GM23248 (cell line): ENCODE measurements at regions not wholly inside any gene's neighbourhood (a gene's known extent, or its start where the extent isn't known, plus 50 kb on each side); places are given as distances from the start of the nearest gene placed in this dataset.

Experiments used
- DNase-seq: peaks from one replicate; pipeline ENCODE4 v3.0.0-alpha.2; 2015
- H2AFZ ChIP-seq: fragments of 200-600 bp; sonication (generic); 2 replicates; pipeline ENCODE4 v1.6.1; 2016; ENCODE audit warnings: antibody characterized with exemption
- H3F3A ChIP-seq: fragments of 200-600 bp; sonication (generic); 2 replicates; pipeline ENCODE4 v1.6.1; 2016; ENCODE audit warnings: mild to moderate bottlenecking, antibody characterized with exemption, mixed run types; ENCODE audit not compliant: insufficient read depth
- H3K27ac ChIP-seq: fragments of 200-600 bp; sonication (generic); 2 replicates; pipeline ENCODE4 v1.5.1; 2016; ENCODE audit warnings: mild to moderate bottlenecking
- H3K27me3 ChIP-seq: fragments of 200-600 bp; sonication (generic); replicated peaks from 2 replicates; pipeline ENCODE4 v1.6.1; 2016; ENCODE audit warnings: mild to moderate bottlenecking; ENCODE audit not compliant: insufficient read depth
- H3K36me3 ChIP-seq: fragments of 200-600 bp; sonication (generic); 2 replicates; pipeline ENCODE4 v1.6.1; 2016; ENCODE audit warnings: low read depth, mild to moderate bottlenecking
- H3K4me1 ChIP-seq: fragments of 200-600 bp; sonication (generic); 2 replicates; pipeline ENCODE4 v1.6.1; 2016; ENCODE audit warnings: mild to moderate bottlenecking; ENCODE audit not compliant: insufficient read depth
- H3K4me2 ChIP-seq: fragments of 200-600 bp; sonication (generic); one replicate; pipeline ENCODE4 v1.6.1; 2016; ENCODE audit warnings: mild to moderate bottlenecking; ENCODE audit not compliant: unreplicated experiment
- H3K4me3 ChIP-seq: fragments of 200-600 bp; sonication (generic); 2 replicates; pipeline ENCODE4 v1.5.1; 2016; ENCODE audit warnings: mild to moderate bottlenecking
- H3K79me2 ChIP-seq: fragments of 200-600 bp; sonication (generic); 2 replicates; pipeline ENCODE4 v1.6.1; 2016; ENCODE audit warnings: mild to moderate bottlenecking; ENCODE audit not compliant: insufficient read depth
- H3K9ac ChIP-seq: fragments of 200-600 bp; sonication (generic); 2 replicates; pipeline ENCODE4 v1.6.1; 2016; ENCODE audit warnings: mild to moderate bottlenecking
- H3K9me2 ChIP-seq: fragments of 200-600 bp; sonication (generic); 2 replicates; pipeline ENCODE4 v1.6.1; 2016; ENCODE audit warnings: mixed run types, mild to moderate bottlenecking, moderate library complexity; ENCODE audit not compliant: insufficient read depth
- H3K9me3 ChIP-seq: fragments of 200-600 bp; sonication (generic); one replicate; pipeline ENCODE4 v1.6.1; 2017; ENCODE audit warnings: low read depth
- H4K20me1 ChIP-seq: fragments of 200-600 bp; sonication (generic); 2 replicates; pipeline ENCODE4 v1.6.0; 2016; ENCODE audit not compliant: insufficient read depth
- EZH2 ChIP-seq: fragments of 200-600 bp; sonication (generic); IDR thresholded peaks from 2 replicates; pipeline ENCODE4 v1.6.1; 2018; ENCODE audit warnings: antibody characterized with exemption, mild to moderate bottlenecking; ENCODE audit not compliant: insufficient read depth, poor library complexity, severe bottlenecking
- EZH2phosphoT487 ChIP-seq: fragments of 200-600 bp; sonication (generic); IDR thresholded peaks from 2 replicates; pipeline ENCODE4 v1.6.1; 2018; ENCODE audit warnings: antibody characterized with exemption, moderate library complexity, mild to moderate bottlenecking, low read depth; ENCODE audit not compliant: insufficient read depth
- WGBS, 2 experiments: methylation state at CpG; one replicate each; pipeline ENCODE4 v1.1.6; 2015 to 2017; ENCODE audit warnings: low lambda C conversion rate in 2 of 2, low coverage in 1 of 2; ENCODE audit errors: missing lambda C conversion rate in 2 of 2; 5-methylcytosine and 5-hydroxymethylcytosine counted together
- in situ Hi-C: fragments of 300-500 bp; cut with MboI; formaldehyde crosslinking; loops from 2 replicates; pipeline ENCODE4 v1.15.0; 2020

GRCh38 chr1:60463146-60463545, 389.6 kb upstream of the C1orf87 start:
- no peak overlapping the region for H3K4me2 ChIP-seq
- no peaks in the 10 kb centered on the region for H3K79me2 ChIP-seq
- H2AFZ ChIP-seq = no peak overlapping the region
- H3F3A ChIP-seq = no peaks in the 10 kb centered on the region
- TF ChIP-seq EZH2 = no peak
- no peak for TF ChIP-seq EZH2phosphoT487
- H3K9me3 ChIP-seq = no peaks in the 10 kb centered on the region
- H3K27ac ChIP-seq = no peak overlapping the region
- no peak overlapping the region for H3K4me3 ChIP-seq
- no peaks in the 10 kb centered on the region for H3K4me1 ChIP-seq
- H3K27me3 ChIP-seq = no peaks in the 10 kb centered on the region
- WGBS, 2 experiments = 33 to 63% methylated on average over 2 of the region's 2 CpGs
- no peaks in the 10 kb centered on the region for H3K36me3 ChIP-seq
- H4K20me1 ChIP-seq = no peaks in the 10 kb centered on the region
- no peak overlapping the region for H3K9ac ChIP-seq
- no peak for DNase-seq
- in situ Hi-C loops = no loop called here
- H3K9me2 ChIP-seq = no peaks in the 10 kb centered on the region

- H3K9me3 ChIP-seq = no peaks in the 10 kb centered on the region
- no peak for DNase-seq
These were observed 388.5 kb upstream of the C1orf87 start for GRCh38 chr1:60461925-60462595.

GRCh38 chr1:60458111-60458510, 384.5 kb upstream of the C1orf87 start:
- Histone ChIP-seq H3K4me2 (no peak overlapping the region), H3K36me3 (no peaks in the 10 kb centered on the region), H3K27ac (no peak overlapping the region), H3K4me3 (no peak overlapping the region), H3K4me1 (no peaks in the 10 kb centered on the region), H3K9me3 (no peaks in the 10 kb centered on the region), H3K9ac (no peak overlapping the region), H3K9me2 (no peaks in the 10 kb centered on the region), H3F3A (no peaks in the 10 kb centered on the region), H2AFZ (no peak overlapping the region), H3K27me3 (no peaks in the 10 kb centered on the region), H4K20me1 (no peaks in the 10 kb centered on the region), H3K79me2 (no peaks in the 10 kb centered on the region)
- TF ChIP-seq EZH2 = no peak
- DNase-seq = no peak
- in situ Hi-C loops = no loop called here
- WGBS, 2 experiments = 0 to 3% methylated on average over 1 of the region's 1 CpG

More at GRCh38 chr1:60461925-60462595, 388.5 kb upstream of the C1orf87 start:
- Histone ChIP-seq H3K4me1 (no peaks in the 10 kb centered on the region), H3K27me3 (no peaks in the 10 kb centered on the region), H4K20me1 (no peaks in the 10 kb centered on the region), H3K9me2 (no peaks in the 10 kb centered on the region), H3F3A (no peaks in the 10 kb centered on the region), H3K79me2 (no peaks in the 10 kb centered on the region), H3K4me2 (no peak overlapping the region), H3K9ac (no peak overlapping the region), H2AFZ (no peak overlapping the region), H3K27ac (no peak overlapping the region), H3K4me3 (no peak overlapping the region), H3K36me3 (no peaks in the 10 kb centered on the region)
- TF ChIP-seq EZH2phosphoT487 (no peak), EZH2 (no peak)
- in situ Hi-C loops = no loop called here
- WGBS, 2 experiments = 26 to 32% methylated on average over 5 of the region's 5 CpGs

DNA sequence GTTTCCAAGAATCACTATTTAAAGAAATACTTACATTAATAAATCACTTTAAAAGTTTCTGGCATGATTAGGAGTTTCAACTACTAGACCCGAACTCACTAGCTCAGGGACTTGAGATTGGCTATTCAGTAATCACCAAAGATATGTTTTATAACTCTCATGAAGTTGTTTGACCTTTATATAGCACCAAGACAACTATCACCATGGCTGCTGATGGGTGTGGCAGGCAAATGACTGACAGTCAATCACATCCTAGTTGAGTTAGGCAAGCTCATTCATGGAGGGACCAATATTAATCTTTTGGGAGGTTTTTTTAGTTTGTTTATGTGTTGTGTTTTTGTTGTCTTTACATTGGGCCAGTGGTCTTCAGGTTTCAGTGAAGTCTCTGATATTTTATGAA, 376.3 kb upstream of the C1orf87 start:
- Histone ChIP-seq H3K4me2 (no peak overlapping the region), H2AFZ (no peak overlapping the region), H3K9me3 (no peaks in the 10 kb centered on the region), H3K27me3 (no peaks in the 10 kb centered on the region), H4K20me1 (no peaks in the 10 kb centered on the region), H3K36me3 (no peaks in the 10 kb centered on the region), H3F3A (no peaks in the 10 kb centered on the region), H3K9me2 (no peaks in the 10 kb centered on the region), H3K27ac (no peak overlapping the region), H3K79me2 (no peaks in the 10 kb centered on the region), H3K4me1 (no peaks in the 10 kb centered on the region), H3K4me3 (no peak overlapping the region), H3K9ac (no peak overlapping the region)
- TF ChIP-seq EZH2phosphoT487 (no peak), EZH2 (no peak)
- DNase-seq = no peak
- in situ Hi-C loops = no loop called here
- WGBS, 2 experiments = 35 to 36% methylated on average over 1 of the region's 1 CpG

DNA sequence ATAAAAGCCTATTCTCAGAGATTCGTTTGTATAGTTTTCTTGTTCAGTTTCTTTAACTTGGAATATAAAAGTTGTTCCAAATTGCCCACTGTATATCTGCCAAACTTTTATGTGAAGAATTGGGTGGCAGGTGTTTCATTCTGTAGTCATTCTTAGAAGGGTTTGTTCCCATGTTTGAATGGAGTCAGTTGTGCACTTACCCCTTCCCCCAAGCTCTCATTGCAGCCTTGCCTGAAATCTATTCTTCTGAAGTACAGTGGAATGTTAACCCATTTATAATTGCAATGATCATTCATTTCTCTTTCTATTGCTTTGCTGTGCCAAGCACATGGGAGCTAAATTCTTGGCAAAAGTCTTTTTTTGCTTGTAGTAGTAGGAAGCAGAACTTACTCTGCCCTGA, 375.3 kb upstream of the C1orf87 start:
- Histone ChIP-seq H3K36me3 (no peaks in the 10 kb centered on the region), H2AFZ (no peak overlapping the region), H3F3A (no peaks in the 10 kb centered on the region), H3K4me3 (no peak overlapping the region), H3K27me3 (no peaks in the 10 kb centered on the region), H4K20me1 (no peaks in the 10 kb centered on the region), H3K4me1 (no peaks in the 10 kb centered on the region), H3K9ac (no peak overlapping the region), H3K27ac (no peak overlapping the region), H3K4me2 (no peak overlapping the region), H3K79me2 (no peaks in the 10 kb centered on the region), H3K9me2 (no peaks in the 10 kb centered on the region), H3K9me3 (no peaks in the 10 kb centered on the region)
- TF ChIP-seq EZH2 (no peak), EZH2phosphoT487 (no peak)
- WGBS, 2 experiments = 2 to 5% methylated on average over 1 of the region's 1 CpG
- no peak for DNase-seq
- in situ Hi-C loops = no loop called here
